GM21526 (cell line): ENCODE measurements at regions not wholly inside any gene's neighbourhood (a gene's known extent, or its start where the extent isn't known, plus 50 kb on each side); places are given as distances from the start of the nearest gene placed in this dataset.

Experiments
- ATAC-seq: cut with Tn5 transposase; IDR thresholded peaks from one replicate; pipeline ENCODE4 v1.9.1; 2021; ENCODE audit warnings: moderate library complexity; ENCODE audit not compliant: unreplicated experiment, low FRiP score

- ATAC-seq: no peak
Measured at GRCh38 chr2:7931808-7932207, 750.0 kb upstream of the ID2 start.

- ATAC-seq: no peak
Measured at GRCh38 chr2:7933672-7934071, 748.2 kb upstream of the ID2 start.

DNA sequence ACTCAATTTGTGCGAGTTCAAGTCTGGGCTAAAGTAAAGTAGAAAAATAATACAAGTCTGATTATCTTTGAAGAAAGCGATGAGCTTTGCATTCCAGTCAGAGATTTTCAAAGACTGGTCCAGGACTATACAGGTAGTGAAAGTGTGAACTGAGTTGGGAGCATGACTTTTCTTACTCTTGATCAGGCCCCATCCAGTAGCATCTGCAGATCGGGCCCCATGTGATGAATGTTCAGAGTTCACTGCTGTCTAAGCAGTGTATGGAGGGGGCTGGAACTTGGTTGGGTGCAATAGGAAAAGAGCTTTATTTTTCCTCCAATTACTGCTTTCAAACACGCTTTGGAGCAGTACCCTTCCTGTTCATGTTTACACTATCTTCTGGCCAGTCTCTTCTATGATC lies 747.4 kb upstream of the ID2 start:
- ATAC-seq: no peak

DNA sequence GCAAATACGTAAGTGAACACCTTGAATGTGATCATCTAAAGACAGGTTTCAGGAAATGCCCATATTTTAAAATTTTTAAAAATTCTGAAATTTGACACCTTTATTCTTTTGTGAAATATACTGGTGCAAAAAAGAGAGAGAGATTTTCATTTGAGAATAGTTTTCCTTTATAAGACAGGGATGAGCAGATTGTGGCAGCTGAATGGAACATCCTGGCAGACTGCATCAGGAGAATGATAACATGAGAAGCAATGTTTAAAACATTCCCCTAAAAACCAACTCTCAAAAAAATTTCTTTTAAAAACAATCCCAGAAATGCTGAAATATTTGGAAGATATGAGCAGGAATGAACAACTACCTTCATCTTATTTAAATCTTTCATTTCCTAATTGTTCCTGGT lies 744.8 kb upstream of the ID2 start:
- ATAC-seq: no peak

DNA sequence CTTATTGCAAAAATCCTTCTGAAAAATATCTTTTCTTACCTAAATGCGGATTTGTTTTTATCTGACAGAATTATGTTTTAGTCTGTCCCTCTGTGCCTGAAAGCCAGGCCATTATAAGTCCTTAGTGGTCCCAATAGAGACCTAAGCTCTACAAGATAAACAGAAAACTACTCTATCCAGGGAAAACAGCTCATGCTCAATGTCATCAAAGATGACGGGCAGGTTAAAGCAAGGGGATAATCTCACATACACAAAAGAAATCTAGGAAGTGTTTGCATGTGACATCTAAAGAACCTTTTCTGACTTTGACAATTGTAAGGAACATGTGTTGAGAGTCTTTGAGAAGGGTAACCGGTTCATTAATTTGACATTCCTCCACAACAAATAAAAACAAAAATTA lies 741.1 kb upstream of the ID2 start:
- ATAC-seq: no peak

GRCh38 chr2:7943446-7943845 lies 738.4 kb upstream of the ID2 start:
- no peak for ATAC-seq

DNA sequence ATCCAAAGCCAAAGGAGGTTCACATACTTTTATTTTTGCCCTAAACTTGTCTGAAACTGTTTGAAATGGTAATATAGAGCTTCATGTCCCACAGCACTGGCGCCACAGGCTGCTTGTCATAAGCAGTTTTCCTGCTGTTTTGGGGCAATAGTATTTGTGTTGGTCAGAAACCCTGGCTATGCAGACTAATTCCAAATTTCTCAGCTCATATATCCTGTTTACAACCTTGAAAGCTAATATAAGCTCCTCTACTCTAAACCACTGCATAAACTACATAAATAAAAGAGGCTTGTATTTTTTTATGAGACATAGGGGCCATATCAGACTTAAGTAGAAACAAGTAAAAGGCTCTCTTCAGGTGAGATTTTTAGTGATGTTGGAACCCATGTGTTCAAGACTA lies 736.8 kb upstream of the ID2 start:
- ATAC-seq: no peak

DNA sequence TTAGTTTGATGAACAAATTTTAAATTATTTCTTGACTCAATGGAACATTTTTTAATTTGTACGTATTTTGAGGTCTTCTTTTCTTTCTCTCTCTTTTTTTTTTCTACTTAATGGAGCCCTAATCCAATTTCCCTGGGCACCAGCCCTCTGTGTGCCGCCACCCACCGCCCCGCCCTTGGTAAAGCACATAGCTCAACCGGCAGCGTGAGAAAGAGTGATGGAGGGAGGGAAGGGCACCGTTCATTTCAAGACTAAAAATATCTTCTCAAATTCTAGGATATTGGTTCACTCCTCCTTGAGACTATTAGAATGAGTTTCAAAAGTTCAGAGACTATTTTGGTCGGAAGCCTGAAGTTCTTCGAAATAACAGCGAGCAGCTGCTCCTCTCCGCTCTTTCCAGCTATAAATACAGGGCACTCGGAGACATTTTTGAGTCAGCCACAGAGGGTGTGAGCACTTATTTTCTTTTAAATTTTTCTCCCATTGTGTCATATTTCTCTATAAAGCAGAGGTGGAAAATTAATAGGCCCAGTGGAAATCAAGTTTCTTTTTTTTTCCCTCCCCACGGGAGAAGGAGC lies 731.7 kb upstream of the ID2 start:
- ATAC-seq: no peak

DNA sequence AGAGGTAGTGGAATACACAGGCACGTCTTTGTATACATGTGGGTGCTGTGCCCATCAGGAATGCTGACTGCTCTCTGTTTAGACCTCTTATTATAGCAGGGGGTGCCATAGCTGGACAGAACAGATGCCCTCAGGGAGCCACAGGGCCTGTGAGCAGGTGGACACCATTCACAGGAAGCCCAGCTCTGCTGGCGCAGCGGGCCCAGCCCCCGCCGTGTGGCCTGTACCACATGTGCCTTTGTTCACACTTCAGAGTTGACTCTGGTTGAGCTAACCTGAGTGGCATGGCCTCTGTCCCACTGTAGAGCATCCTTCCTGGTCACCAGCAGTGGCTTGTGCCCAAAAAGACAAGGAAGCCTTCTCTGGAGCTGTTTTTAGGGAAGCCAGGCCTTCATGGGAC lies 730.9 kb upstream of the ID2 start:
- no peak for ATAC-seq

DNA sequence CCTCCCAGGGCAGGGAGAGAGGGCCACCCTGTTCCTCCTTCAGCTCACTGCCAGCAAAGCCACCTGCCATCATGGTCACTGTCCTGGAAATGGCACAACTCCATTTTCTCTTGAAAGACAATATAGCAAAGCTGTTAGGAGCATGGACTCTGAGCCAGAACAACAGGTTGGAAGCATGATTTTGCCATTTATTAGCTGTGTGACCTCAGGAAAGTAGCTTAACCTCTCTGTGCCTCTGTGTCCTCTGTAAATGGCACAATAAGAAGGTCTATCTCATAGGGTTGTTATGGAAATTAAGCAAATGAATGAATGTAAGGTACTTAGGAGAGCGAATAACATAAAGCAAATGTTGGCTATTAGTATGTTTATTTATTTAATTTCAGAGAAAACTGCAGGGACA lies 730.4 kb upstream of the ID2 start:
- ATAC-seq: no peak

GRCh38 chr2:7952046-7952745 lies 729.7 kb upstream of the ID2 start:
- no peak for ATAC-seq

DNA sequence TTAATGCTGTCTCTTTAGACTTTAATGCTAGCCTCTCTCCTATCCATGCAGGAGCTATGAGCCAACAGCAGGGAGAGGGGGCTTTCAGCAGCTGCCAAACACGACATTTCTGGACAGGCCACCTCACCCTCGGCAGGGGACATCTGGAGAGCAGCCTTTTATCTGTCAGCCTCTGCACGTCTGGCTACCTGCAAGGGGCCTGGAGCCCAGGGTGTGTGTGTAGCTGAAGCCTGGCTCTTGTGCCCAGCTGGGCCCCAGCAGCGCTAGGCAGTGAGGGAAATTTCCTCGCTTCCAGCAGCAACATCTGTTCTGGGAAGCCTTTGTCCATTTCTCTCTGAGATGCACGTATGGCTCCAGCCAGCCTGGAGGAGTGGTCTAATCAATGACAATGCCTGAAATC lies 728.7 kb upstream of the ID2 start:
- no peak for ATAC-seq

DNA sequence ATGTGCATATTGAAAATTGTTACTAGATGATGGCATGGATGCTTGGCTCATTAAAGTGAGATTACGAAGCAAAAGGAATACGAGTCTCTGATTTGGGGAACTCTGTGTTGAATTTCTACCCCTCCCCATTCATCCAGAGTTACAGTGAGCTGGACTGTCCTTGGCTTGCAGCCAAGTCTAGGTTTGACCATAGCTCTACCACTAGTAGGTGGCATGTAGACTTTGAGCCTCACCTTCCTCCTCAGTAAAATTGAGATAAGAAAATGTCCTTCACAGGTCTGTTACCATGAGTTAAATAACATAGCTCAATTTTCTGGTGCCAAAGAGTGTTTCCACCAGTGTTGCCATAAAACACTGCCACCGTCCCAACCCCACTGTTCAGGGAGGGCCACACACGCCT lies 727.6 kb upstream of the ID2 start:
- no peak for ATAC-seq

DNA sequence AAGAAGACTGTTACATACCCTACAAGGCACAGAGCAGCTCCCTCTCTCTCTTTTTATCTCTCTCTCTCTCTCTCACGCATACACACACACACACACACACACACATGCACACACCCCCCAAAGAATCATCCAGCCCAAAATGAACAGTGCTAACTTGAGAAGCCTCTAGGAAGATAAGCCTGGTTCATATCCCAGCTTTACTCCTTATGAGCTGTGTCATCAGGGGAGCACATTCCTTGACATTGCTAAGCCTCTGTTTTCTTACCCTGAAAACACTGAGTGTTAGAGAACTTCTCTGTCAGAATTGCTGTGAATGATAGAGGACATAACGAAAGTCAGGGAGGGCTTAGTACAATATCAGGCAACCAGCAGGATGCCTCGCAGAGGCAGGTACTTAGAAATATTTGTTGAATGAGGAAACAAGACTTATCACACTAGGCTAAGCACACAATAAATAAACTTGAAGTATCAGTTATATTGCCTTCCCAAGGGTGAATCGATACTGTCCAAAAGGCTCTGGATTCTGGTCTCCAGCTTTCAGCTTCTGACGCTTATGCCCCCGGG lies 725.6 kb upstream of the ID2 start:
- no peak for ATAC-seq

GRCh38 chr2:7961550-7961949 lies 720.3 kb upstream of the ID2 start:
- ATAC-seq: no peak

GRCh38 chr2:7962161-7962560 lies 719.7 kb upstream of the ID2 start:
- no peak for ATAC-seq

DNA sequence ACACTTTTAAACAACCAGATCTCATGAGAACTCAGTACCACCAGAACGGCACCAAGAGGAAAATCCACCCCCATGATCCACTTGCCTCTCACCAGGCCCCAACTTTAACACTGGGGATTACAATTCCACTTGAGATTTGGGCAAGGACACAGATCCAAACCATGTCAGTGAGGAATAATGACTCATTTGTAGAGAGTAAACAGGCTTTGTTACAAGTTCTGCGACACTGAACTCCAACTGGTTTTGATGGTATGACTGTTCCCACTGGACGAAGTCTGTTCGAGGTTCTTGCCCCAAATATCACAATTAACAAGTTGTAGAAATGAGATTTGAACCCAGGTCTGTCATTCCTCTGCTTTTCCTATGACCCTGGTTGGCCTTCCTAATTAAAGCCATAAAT lies 718.1 kb upstream of the ID2 start:
- ATAC-seq: no peak

DNA sequence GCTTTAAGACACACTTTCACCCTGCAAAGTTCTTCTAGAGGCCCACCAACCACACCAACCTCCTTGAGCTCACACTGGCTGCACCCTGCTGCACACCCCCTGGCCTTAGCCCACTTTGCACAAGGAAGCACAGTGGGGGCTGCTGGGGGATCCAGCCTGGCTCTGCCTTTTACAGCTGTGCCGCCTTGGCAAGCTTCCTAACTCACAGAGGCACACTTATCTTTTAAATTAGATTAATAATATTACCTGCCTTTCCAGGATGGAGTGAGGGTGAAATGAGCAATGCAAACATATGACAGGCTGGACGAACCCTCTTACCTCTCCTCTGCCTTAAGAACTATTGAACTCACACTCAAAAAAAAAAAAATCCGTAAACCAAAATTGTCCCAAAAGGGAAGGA lies 715.8 kb upstream of the ID2 start:
- ATAC-seq: no peak

DNA sequence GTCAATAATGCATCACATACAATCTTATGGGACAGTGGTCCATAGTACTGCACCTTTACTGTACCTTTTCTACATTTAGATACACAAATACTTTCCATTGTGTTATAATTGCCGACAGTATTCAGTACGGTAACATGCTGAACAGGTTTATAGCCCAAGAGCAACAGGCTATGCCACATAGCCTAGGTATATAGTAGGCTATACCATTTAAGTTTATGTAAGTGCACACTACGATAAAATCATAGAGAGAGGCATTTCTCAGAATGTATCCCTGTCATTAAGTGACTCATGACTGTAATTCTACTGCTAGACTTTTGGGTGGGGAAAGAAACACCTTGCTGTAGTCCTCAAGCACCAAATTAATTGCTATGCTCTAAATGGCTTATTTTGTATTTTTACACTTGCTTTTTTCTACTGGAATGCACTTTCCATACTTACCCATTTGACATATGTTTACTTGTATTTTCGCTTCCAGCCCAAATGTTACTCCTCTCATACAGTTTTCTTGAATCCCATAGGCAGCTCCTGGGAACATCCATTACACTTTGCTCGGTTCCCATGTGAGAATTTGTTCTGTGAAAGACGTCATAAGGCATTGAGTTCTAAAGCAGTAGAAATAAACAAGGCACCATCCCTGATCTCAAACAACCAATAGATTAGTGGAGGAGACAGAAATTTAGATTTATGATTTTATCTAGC lies 714.0 kb upstream of the ID2 start:
- ATAC-seq: no peak

DNA sequence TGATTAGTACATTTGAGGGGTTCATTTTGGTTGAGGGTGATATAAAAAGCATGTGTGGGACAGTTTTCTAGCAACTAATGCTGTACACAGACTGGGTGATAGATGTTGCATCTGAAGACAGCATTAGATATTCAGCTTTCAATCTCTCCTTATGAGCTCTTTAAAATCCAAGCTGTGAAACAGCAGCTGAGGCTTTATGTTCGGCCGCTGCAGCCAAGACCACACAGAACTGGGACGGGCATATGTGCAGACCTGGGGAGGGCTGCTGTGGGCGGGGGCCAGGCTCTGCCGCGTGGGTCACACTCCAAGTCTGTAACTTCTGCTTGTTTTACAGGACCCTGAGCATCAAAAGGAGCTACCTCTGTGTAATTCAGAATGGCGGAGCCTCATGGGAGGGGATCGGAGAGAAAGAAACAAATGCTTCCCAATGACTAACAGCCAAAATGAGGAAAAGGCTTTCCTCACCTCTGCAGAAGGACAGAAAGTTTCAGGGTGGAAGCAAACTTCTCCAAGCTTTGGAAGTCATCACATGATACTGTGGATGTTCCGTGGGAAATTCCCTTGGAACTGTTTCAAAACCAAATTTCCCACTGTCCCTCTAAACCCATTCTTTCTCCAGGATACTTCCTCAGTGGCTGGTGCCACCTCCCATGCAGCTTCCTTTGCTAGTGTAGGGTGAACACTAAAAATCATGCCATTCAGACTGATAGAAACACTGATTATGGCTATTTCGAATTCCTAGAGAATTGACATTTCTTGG lies 711.9 kb upstream of the ID2 start:
- ATAC-seq: no peak

- ATAC-seq: no peak
Measured at GRCh38 chr2:7971248-7971647, 710.6 kb upstream of the ID2 start.
